ENCODE measurements at regions not wholly inside any gene's neighbourhood (a gene's known extent, or its start where the extent isn't known, plus 50 kb on each side); places are given as distances from the start of the nearest gene placed in this dataset.

DNA sequence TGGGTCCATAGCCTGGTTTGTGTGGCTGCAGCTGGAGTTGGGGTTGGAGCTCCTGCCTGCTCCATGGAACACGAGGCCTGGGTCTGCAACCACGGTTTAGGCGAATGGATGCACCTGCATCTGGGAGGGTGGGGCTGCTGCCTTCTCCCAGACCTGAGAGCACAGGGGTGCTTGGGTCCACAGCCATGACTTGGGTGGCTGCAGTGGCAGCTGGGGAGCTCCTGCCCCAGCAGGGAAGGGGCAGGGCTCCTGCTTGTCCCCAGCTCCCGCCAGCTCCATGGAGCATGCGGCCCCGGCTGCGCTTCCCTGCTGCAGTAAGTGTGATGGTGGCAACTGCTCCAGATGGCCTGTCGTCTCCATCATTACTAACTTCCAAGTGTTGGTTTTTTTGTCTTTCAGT lies 571.1 kb upstream of the LRRN3 start:
- TF ChIP-seq, protein P1, sequence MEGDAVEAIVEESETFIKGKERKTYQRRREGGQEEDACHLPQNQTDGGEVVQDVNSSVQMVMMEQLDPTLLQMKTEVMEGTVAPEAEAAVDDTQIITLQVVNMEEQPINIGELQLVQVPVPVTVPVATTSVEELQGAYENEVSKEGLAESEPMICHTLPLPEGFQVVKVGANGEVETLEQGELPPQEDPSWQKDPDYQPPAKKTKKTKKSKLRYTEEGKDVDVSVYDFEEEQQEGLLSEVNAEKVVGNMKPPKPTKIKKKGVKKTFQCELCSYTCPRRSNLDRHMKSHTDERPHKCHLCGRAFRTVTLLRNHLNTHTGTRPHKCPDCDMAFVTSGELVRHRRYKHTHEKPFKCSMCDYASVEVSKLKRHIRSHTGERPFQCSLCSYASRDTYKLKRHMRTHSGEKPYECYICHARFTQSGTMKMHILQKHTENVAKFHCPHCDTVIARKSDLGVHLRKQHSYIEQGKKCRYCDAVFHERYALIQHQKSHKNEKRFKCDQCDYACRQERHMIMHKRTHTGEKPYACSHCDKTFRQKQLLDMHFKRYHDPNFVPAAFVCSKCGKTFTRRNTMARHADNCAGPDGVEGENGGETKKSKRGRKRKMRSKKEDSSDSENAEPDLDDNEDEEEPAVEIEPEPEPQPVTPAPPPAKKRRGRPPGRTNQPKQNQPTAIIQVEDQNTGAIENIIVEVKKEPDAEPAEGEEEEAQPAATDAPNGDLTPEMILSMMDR (IDR thresholded peaks at IDR 0.05), result no peak
- TF ChIP-seq POLR2A (IDR thresholded peaks at IDR 0.05), result no peak

Measured in uterus (tissue), 2 donors.